Cardiac fibroblast (primary cell): ENCODE measurements at regions not wholly inside any gene's neighbourhood (a gene's known extent, or its start where the extent isn't known, plus 50 kb on each side); places are given as distances from the start of the nearest gene placed in this dataset.

ENCODE experiments used
- DNase-seq, 2 donors: peaks; one replicate each; pipeline versions ENCODE4 v3.0.0 to v3.0.0-alpha.2; 2010; ENCODE audit warnings: low read depth in 2 of 2
- H3K4me3 ChIP-seq, 2 donors: replicated peaks in 1 of 2; 1 replicate in 1 of 2; 2 replicates in 1 of 2; pipeline ENCODE4 v1.5.1; 2011; ENCODE audit warnings: low read depth in 2 of 2, low read length in 2 of 2, mild to moderate bottlenecking in 2 of 2, moderate library complexity in 1 of 2
- TF ChIP-seq, protein P1 (sequence below): IDR thresholded peaks from one replicate; pipeline ENCODE4 v1.5.1; 2011; ENCODE audit warnings: low read depth, mild to moderate bottlenecking, low read length, inconsistent platforms

DNA sequence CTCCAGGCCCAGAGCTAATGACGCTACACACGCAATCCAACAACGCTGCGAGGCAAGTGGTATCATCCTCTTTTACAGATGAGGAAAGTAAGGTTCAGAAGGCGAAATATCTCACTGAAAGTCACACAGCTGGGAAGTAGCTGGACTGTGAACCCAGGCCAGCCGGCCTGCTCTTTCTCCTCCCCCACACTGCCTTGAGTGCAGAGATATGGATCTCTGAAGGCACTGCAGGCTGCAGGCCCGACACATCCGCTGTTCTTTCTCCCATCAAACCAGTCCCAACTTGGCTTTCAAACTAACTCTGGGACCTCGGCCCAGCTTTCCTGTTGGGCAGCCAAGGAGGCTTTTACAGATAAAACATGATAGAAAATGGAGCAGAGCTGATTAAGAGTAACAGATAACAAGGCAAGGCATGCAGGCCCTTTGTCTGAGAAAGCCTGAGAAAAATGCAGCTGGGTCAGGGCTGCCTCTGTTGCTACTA lies 64.0 kb upstream of the PTPRJ start:
- TF ChIP-seq, protein P1, sequence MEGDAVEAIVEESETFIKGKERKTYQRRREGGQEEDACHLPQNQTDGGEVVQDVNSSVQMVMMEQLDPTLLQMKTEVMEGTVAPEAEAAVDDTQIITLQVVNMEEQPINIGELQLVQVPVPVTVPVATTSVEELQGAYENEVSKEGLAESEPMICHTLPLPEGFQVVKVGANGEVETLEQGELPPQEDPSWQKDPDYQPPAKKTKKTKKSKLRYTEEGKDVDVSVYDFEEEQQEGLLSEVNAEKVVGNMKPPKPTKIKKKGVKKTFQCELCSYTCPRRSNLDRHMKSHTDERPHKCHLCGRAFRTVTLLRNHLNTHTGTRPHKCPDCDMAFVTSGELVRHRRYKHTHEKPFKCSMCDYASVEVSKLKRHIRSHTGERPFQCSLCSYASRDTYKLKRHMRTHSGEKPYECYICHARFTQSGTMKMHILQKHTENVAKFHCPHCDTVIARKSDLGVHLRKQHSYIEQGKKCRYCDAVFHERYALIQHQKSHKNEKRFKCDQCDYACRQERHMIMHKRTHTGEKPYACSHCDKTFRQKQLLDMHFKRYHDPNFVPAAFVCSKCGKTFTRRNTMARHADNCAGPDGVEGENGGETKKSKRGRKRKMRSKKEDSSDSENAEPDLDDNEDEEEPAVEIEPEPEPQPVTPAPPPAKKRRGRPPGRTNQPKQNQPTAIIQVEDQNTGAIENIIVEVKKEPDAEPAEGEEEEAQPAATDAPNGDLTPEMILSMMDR = no peak
- peak in 1 of 2 donors; percentile 91 for DNase-seq
- no peak overlapping the region for H3K4me3 ChIP-seq

- no peak overlapping the region for H3K4me3 ChIP-seq
- no peak for DNase-seq
- TF ChIP-seq, protein P1 = no peak
These were observed 64.6 kb upstream of the PTPRJ start for GRCh38 chr11:47915783-47916182.

- H3K4me3 ChIP-seq = no peak overlapping the region
- TF ChIP-seq, protein P1 = no peak
- DNase-seq = no peak
These were observed 65.0 kb upstream of the PTPRJ start for GRCh38 chr11:47915374-47915773.

DNA sequence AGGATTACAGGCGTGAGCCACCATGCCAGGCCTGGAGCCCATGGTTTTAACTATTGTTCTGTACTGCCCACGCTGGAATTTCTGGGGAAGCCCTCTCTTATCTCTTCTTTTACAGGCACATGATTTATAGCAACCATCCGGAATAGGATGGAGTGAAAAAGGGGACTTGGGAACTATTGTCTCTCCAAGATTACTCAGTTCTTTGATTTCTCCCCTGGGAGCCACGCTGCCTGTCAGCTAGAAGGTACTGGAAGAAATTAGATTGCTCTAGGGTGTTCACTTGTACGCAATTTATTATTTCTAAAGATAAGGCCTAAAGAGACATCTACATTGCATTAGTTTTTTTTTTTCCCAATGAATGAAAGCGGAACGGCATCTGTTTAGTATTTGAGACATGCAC lies 65.6 kb upstream of the PTPRJ start:
- DNase-seq = peak in 1 of 2 donors; percentile 58
- TF ChIP-seq, protein P1 = no peak
- H3K4me3 ChIP-seq = no peak overlapping the region

DNA sequence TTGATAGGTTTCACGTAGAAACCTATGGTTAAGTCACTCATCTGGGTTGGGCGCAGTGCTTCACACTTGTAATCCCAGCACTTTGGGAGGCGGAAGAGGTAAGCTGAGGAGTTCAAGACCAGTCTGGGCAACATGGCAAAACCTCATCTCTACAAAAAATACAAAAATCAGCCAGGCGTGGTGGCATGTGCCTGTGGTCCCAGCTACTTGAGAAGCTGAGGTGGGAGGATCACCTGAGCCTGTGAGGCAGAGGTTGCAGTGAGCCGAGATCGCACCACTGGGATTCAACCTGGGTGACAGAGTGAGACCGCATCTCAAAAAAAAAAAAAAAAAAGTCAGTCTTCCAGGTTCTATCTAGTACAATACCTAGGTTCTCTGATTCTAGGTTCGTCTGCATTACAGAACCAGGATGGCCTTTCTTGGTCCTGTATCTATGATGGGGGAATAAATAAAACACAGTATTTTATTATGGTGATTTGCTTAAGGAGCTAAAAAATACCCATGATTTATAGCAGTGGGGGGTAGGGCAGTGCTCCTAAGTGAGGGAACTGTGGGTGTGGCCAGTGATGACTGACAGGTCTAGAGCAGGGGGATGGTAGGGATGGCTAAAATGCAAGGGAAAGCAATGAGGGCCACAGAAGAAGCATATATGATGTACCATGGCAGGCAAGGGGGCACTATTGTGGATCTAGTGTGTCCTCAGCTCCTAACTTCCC lies 65.5 kb upstream of the NUP160 start:
- TF ChIP-seq, protein P1 = no peak
- DNase-seq = no peak

DNA sequence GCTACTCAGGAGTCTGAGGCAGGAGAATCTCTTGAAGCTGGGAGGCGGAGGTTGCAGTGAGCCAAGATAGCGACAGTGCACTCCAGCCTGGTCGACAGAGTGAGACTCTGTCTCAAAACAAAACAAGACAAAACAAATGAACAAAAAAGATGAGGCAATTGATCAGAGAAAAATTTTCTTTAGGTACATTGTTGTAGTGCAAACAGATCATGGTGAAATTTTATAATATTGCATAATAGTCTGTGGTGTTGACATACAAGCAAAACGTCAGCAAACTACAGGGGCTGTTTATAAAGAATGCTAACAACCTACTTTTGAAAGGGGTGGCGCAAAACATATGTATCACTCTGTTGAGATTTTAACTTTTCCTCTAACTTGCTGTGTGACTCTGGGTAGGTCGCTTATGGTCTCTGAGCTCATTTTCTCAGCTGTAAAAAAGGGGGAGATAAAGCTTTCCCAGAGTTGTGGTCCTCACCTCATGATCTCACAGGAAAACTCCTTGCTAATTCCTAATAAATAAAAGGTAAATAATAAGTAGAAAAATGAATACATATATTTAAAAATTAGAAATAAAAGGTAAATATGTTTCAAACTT lies 64.8 kb upstream of the NUP160 start:
- peak; percentile 60 to 63 for DNase-seq
- no peak overlapping the region for H3K4me3 ChIP-seq
- TF ChIP-seq, protein P1 = no peak

More for the DNA sequence above, 65.5 kb upstream of the NUP160 start:
- H3K4me3 ChIP-seq = no peak overlapping the region
